ENCODE measurements at regions not wholly inside any gene's neighbourhood (a gene's known extent, or its start where the extent isn't known, plus 50 kb on each side); places are given as distances from the start of the nearest gene placed in this dataset.

DNA sequence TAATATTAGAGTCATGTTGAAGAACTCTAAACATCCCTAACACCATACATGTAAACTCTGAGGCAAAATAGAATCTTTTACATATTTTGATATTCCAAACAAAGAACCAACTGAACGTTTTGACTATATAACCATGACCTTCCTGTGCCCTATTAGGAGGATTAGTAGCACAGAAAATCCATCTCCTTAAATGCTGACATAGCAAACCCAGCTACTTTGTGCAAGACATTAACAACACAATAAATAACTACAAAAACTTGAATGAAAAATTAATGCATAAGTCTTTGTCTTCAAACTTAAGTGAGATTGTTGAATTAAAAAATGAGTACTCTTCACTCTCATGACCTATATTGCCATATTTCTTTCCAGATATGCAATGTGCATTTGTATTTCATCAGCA lies 450.0 kb upstream of the PDZRN3 start:
- no peaks in the 10 kb centered on the region for H3K4me1 ChIP-seq (ENCODE audit: control insufficient read depth, insufficient read depth, low read length)

More for the DNA sequence above, 450.0 kb upstream of the PDZRN3 start:
- Histone ChIP-seq H3K4me2 (ENCODE audit: control insufficient read depth, insufficient read depth) (no peak overlapping the region), H3K9ac (ENCODE audit: control insufficient read depth, insufficient read depth, low read length) (no peak overlapping the region), H3K36me3 (ENCODE audit: control insufficient read depth in 2 of 2, insufficient read depth in 2 of 2, low read length in 1 of 2) (no peaks in the 10 kb centered on the region), H3K79me2 (ENCODE audit: control insufficient read depth, insufficient read depth, low read length) (no peaks in the 10 kb centered on the region), H3K9me3 (replicated peaks; ENCODE audit: control insufficient read depth, insufficient read depth, low read length) (no peaks in the 10 kb centered on the region), H3K27ac (ENCODE audit: control insufficient read depth, insufficient read depth) (no peak overlapping the region), H3K27me3 (replicated peaks in 1 of 2; ENCODE audit: control insufficient read depth in 2 of 2, insufficient read depth in 2 of 2, low read length in 1 of 2) (no peaks in the 10 kb centered on the region), H4K20me1 (ENCODE audit: control insufficient read depth, insufficient read depth) (no peaks in the 10 kb centered on the region), H3K4me3 (no peak overlapping the region), H2AFZ (ENCODE audit: control insufficient read depth, low read depth, low read length) (no peak overlapping the region)
- ChIA-PET SMC1A (ENCODE audit: uncharacterized antibody, unreplicated experiment) (interaction anchor here (0.6 kb wide), 1 partner anchor 56 kb away, joined by 3 read pairs; no protein-coding TSS in a partner anchor), POLR2A (no interaction called here), RAD21 (ENCODE audit: unreplicated experiment) (no interaction called here), CTCF (no interaction called here)
- no peak for DNase-seq (ENCODE audit: low read depth, low spot score)
- in situ Hi-C loops (cut with MboI), result no loop called here
- no peak for FAIRE-seq
- no TSS peak for BruUV-seq (replicated peaks)
- no peak for ATAC-seq
- TF ChIP-seq, protein P1, sequence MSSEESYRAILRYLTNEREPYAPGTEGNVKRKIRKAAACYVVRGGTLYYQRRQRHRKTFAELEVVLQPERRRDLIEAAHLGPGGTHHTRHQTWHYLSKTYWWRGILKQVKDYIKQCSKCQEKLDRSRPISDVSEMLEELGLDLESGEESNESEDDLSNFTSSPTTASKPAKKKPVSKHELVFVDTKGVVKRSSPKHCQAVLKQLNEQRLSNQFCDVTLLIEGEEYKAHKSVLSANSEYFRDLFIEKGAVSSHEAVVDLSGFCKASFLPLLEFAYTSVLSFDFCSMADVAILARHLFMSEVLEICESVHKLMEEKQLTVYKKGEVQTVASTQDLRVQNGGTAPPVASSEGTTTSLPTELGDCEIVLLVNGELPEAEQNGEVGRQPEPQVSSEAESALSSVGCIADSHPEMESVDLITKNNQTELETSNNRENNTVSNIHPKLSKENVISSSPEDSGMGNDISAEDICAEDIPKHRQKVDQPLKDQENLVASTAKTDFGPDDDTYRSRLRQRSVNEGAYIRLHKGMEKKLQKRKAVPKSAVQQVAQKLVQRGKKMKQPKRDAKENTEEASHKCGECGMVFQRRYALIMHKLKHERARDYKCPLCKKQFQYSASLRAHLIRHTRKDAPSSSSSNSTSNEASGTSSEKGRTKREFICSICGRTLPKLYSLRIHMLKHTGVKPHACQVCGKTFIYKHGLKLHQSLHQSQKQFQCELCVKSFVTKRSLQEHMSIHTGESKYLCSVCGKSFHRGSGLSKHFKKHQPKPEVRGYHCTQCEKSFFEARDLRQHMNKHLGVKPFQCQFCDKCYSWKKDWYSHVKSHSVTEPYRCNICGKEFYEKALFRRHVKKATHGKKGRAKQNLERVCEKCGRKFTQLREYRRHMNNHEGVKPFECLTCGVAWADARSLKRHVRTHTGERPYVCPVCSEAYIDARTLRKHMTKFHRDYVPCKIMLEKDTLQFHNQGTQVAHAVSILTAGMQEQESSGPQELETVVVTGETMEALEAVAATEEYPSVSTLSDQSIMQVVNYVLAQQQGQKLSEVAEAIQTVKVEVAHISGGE (CRISPR knock-in tag; IDR thresholded peaks at IDR 0.05), result no peak
- no peak for TF ChIP-seq CBX5 (IDR thresholded peaks at IDR 0.05; ENCODE audit: low read depth)
- no peak for TF ChIP-seq CHD1 (IDR thresholded peaks at IDR 0.05; ENCODE audit: low read depth, low read length)
- TF ChIP-seq RBBP5 (conservative IDR thresholded peaks at IDR 0.05), result no peak
- no peak for TF ChIP-seq MTA2 (IDR thresholded peaks at IDR 0.05; ENCODE audit: low read depth)
- TF ChIP-seq MYB (IDR thresholded peaks at IDR 0.05; ENCODE audit: borderline replicate concordance, low read depth, low read length), result no peak
- TF ChIP-seq NR2C2 (IDR thresholded peaks at IDR 0.05; ENCODE audit: borderline replicate concordance, control insufficient read depth, insufficient read length, low read depth), result no peak
- TF ChIP-seq, protein P2, sequence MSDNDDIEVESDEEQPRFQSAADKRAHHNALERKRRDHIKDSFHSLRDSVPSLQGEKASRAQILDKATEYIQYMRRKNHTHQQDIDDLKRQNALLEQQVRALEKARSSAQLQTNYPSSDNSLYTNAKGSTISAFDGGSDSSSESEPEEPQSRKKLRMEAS (IDR thresholded peaks at IDR 0.05; ENCODE audit: low read depth, low read length), result no peak
- TF ChIP-seq PML (IDR thresholded peaks at IDR 0.05; ENCODE audit: low read length), result no peak
- TF ChIP-seq, protein P3, sequence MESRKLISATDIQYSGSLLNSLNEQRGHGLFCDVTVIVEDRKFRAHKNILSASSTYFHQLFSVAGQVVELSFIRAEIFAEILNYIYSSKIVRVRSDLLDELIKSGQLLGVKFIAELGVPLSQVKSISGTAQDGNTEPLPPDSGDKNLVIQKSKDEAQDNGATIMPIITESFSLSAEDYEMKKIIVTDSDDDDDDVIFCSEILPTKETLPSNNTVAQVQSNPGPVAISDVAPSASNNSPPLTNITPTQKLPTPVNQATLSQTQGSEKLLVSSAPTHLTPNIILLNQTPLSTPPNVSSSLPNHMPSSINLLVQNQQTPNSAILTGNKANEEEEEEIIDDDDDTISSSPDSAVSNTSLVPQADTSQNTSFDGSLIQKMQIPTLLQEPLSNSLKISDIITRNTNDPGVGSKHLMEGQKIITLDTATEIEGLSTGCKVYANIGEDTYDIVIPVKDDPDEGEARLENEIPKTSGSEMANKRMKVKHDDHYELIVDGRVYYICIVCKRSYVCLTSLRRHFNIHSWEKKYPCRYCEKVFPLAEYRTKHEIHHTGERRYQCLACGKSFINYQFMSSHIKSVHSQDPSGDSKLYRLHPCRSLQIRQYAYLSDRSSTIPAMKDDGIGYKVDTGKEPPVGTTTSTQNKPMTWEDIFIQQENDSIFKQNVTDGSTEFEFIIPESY (IDR thresholded peaks at IDR 0.05), result no peak
- TF ChIP-seq CREM (IDR thresholded peaks at IDR 0.05; ENCODE audit: low read depth), result no peak
- no peak for TF ChIP-seq WRNIP1 (IDR thresholded peaks at IDR 0.05; ENCODE audit: borderline replicate concordance, low read depth, low read length)
- TF ChIP-seq BACH1 (IDR thresholded peaks at IDR 0.05; ENCODE audit: borderline replicate concordance), result no peak
- no peak for TF ChIP-seq EGR1 (IDR thresholded peaks at IDR 0.05; ENCODE audit: borderline replicate concordance in 1 of 2, low read depth in 2 of 2, low read length in 2 of 2)
- TF ChIP-seq YBX1 (IDR thresholded peaks at IDR 0.05), result no peak
- TF ChIP-seq CEBPB (IDR thresholded peaks at IDR 0.05; ENCODE audit: borderline replicate concordance in 1 of 2, low read depth in 2 of 2, low read length in 2 of 2), result no peak
- TF ChIP-seq, protein P4, sequence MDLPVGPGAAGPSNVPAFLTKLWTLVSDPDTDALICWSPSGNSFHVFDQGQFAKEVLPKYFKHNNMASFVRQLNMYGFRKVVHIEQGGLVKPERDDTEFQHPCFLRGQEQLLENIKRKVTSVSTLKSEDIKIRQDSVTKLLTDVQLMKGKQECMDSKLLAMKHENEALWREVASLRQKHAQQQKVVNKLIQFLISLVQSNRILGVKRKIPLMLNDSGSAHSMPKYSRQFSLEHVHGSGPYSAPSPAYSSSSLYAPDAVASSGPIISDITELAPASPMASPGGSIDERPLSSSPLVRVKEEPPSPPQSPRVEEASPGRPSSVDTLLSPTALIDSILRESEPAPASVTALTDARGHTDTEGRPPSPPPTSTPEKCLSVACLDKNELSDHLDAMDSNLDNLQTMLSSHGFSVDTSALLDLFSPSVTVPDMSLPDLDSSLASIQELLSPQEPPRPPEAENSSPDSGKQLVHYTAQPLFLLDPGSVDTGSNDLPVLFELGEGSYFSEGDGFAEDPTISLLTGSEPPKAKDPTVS (IDR thresholded peaks at IDR 0.05; ENCODE audit: low read depth, low read length), result no peak
- no peak for TF ChIP-seq SMAD5 (IDR thresholded peaks at IDR 0.05; ENCODE audit: low read depth)
- 0% methylated on average over 1 of the region's 1 CpG for WGBS (ENCODE audit: insufficient coverage, insufficient replicate concordance, low lambda C conversion rate, missing lambda C conversion rate)
- intact Hi-C loops (cut with micrococcal nuclease; ENCODE audit: unreplicated experiment), result loop anchor here (5.0 kb wide), 1 partner anchor 867 kb away; no protein-coding TSS in a partner anchor

All from GM12878 (cell line).